ENCODE measurements at regions not wholly inside any gene's neighbourhood (a gene's known extent, or its start where the extent isn't known, plus 50 kb on each side); places are given as distances from the start of the nearest gene placed in this dataset.

GRCh38 chr5:155134130-155134529, 120.6 kb downstream of the KIF4B start:
- Histone ChIP-seq H3K36me3 (ENCODE audit: control insufficient read depth in 2 of 3, insufficient read depth in 3 of 3, low read length in 3 of 3) (no peaks in the 10 kb centered on the region), H3K27me3 (ENCODE audit: control insufficient read depth, insufficient read depth, low read length) (no peaks in the 10 kb centered on the region), H3K4me3 (ENCODE audit: low read length in 3 of 3) (no peak overlapping the region), H3K9me3 (ENCODE audit: control insufficient read depth in 2 of 3, insufficient read depth in 1 of 3, low read length in 3 of 3) (no peaks in the 10 kb centered on the region), H3K27ac (ENCODE audit: low read depth in 2 of 2, low read length in 2 of 2) (no peak overlapping the region), H3K9ac (ENCODE audit: low read length in 3 of 3) (no peak overlapping the region), H3K4me1 (ENCODE audit: control insufficient read depth in 2 of 3, insufficient read depth in 2 of 3, low read depth in 1 of 3, low read length in 3 of 3) (no peaks in the 10 kb centered on the region)
- DNase-seq: no peak
- intact Hi-C loops (cut with DNase I): no loop called here
- no peak for TF ChIP-seq CTCF (IDR thresholded peaks at IDR 0.05; ENCODE audit: borderline replicate concordance, extremely low read depth, insufficient read depth)
- no peak for FAIRE-seq

- Histone ChIP-seq H3K27ac (ENCODE audit: low read depth in 2 of 2, low read length in 2 of 2) (no peak overlapping the region), H3K4me1 (ENCODE audit: control insufficient read depth in 2 of 3, insufficient read depth in 2 of 3, low read depth in 1 of 3, low read length in 3 of 3) (no peaks in the 10 kb centered on the region), H3K4me3 (ENCODE audit: low read length in 3 of 3) (no peak overlapping the region), H3K9me3 (ENCODE audit: control insufficient read depth in 2 of 3, insufficient read depth in 1 of 3, low read length in 3 of 3) (no peaks in the 10 kb centered on the region), H3K27me3 (ENCODE audit: control insufficient read depth, insufficient read depth, low read length) (no peaks in the 10 kb centered on the region), H3K9ac (ENCODE audit: low read length in 3 of 3) (no peak overlapping the region), H3K36me3 (ENCODE audit: control insufficient read depth in 2 of 3, insufficient read depth in 3 of 3, low read length in 3 of 3) (no peaks in the 10 kb centered on the region)
- TF ChIP-seq CTCF (IDR thresholded peaks at IDR 0.05; ENCODE audit: borderline replicate concordance, extremely low read depth, insufficient read depth): no peak
- DNase-seq (no peak), FAIRE-seq (no peak)
- intact Hi-C loops (cut with DNase I): no loop called here
These were observed 122.8 kb downstream of the KIF4B start for GRCh38 chr5:155136216-155136850.

- H3K27me3 ChIP-seq (ENCODE audit: control insufficient read depth, insufficient read depth, low read length): no peaks in the 10 kb centered on the region
- no peaks in the 10 kb centered on the region for H3K36me3 ChIP-seq (ENCODE audit: control insufficient read depth in 2 of 3, insufficient read depth in 3 of 3, low read length in 3 of 3)
- no peaks in the 10 kb centered on the region for H3K9me3 ChIP-seq (ENCODE audit: control insufficient read depth in 2 of 3, insufficient read depth in 1 of 3, low read length in 3 of 3)
- no peak overlapping the region for H3K27ac ChIP-seq (ENCODE audit: low read depth in 2 of 2, low read length in 2 of 2)
- no peak for FAIRE-seq
- no peak overlapping the region for H3K9ac ChIP-seq (ENCODE audit: low read length in 3 of 3)
- no peak overlapping the region for H3K4me3 ChIP-seq (ENCODE audit: low read length in 3 of 3)
- TF ChIP-seq CTCF (IDR thresholded peaks at IDR 0.05; ENCODE audit: borderline replicate concordance, extremely low read depth, insufficient read depth): no peak
- H3K4me1 ChIP-seq (ENCODE audit: control insufficient read depth in 2 of 3, insufficient read depth in 2 of 3, low read depth in 1 of 3, low read length in 3 of 3): no peaks in the 10 kb centered on the region
- no peak for DNase-seq
- intact Hi-C loops (cut with DNase I): no loop called here
These were observed 124.1 kb downstream of the KIF4B start for GRCh38 chr5:155137683-155138082.

GRCh38 chr5:155140646-155141045, 127.1 kb downstream of the KIF4B start:
- no peaks in the 10 kb centered on the region for H3K36me3 ChIP-seq (ENCODE audit: control insufficient read depth in 2 of 3, insufficient read depth in 3 of 3, low read length in 3 of 3)
- no peaks in the 10 kb centered on the region for H3K4me1 ChIP-seq (ENCODE audit: control insufficient read depth in 2 of 3, insufficient read depth in 2 of 3, low read depth in 1 of 3, low read length in 3 of 3)
- H3K27ac ChIP-seq (ENCODE audit: low read depth in 2 of 2, low read length in 2 of 2): no peak overlapping the region
- no peak for TF ChIP-seq CTCF (IDR thresholded peaks at IDR 0.05; ENCODE audit: borderline replicate concordance, extremely low read depth, insufficient read depth)
- H3K9ac ChIP-seq (ENCODE audit: low read length in 3 of 3): no peak overlapping the region
- H3K9me3 ChIP-seq (ENCODE audit: control insufficient read depth in 2 of 3, insufficient read depth in 1 of 3, low read length in 3 of 3): no peaks in the 10 kb centered on the region
- no peak for FAIRE-seq
- no peak for DNase-seq
- intact Hi-C loops (cut with DNase I): no loop called here
- H3K4me3 ChIP-seq (ENCODE audit: low read length in 3 of 3): no peak overlapping the region
- H3K27me3 ChIP-seq (ENCODE audit: control insufficient read depth, insufficient read depth, low read length): no peaks in the 10 kb centered on the region

All from kidney (tissue), 13 donors.